GM18520 (cell line): ENCODE measurements at regions not wholly inside any gene's neighbourhood (a gene's known extent, or its start where the extent isn't known, plus 50 kb on each side); places are given as distances from the start of the nearest gene placed in this dataset.
"Not testable (repeated sequence)": the region's sequence is repeated elsewhere in the genome, so short reads cannot be mapped to it uniquely, and the experiment has no call there.

Experiments
- ATAC-seq: cut with Tn5 transposase; IDR thresholded peaks from one replicate; pipeline ENCODE4 v1.9.1; 2021; ENCODE audit not compliant: unreplicated experiment

DNA sequence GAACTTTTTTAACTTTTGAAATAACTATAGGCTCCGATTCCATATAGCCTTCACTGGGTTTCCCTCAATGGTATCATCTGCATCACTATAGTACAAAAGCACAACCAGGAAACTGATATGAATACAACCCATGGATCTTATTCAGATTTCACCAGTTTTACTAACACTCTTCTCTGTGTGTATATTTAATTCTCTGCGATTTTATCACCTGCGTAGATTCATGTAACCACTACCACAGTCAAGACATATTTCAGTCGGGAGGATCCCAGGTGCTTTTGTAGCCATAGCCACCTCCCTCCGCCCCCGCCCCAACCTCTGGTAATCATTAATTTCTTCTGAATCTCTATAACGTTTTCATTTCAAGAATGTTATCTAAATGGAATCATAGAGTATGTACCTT, 82.8 kb upstream of the C7orf33 start:
- no peak for ATAC-seq

- ATAC-seq, result no peak
Measured at GRCh38 chr7:148514236-148514635, 76.3 kb upstream of the C7orf33 start.

DNA sequence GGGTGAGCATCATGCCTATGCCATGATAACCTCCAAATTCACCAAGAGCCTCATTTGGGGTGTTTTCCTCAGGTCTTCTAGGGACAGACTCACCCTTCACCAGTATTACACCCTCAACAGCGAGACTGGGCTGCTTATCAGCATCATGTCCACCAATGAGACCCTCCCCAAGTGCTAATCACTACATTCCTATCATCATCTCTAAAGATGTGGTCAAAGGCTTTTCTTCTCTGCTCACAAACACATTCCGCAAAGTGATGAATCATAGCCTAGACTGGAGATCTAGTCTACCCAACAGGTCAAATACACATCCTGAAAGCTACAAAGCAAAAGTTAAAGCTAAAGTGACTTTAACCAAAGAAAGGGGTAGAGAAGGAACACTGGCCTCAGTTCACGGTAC, 75.3 kb upstream of the C7orf33 start:
- no peak for ATAC-seq

GRCh38 chr7:148515728-148516695, 74.6 kb upstream of the C7orf33 start:
- no peak for ATAC-seq

GRCh38 chr7:148519386-148519785, 71.2 kb upstream of the C7orf33 start:
- ATAC-seq, result not testable (repeated sequence)

- no peak for ATAC-seq
Measured at GRCh38 chr7:148521271-148521670, 69.3 kb upstream of the C7orf33 start.

GRCh38 chr7:148523550-148523949, 67.0 kb upstream of the C7orf33 start:
- ATAC-seq, result no peak

DNA sequence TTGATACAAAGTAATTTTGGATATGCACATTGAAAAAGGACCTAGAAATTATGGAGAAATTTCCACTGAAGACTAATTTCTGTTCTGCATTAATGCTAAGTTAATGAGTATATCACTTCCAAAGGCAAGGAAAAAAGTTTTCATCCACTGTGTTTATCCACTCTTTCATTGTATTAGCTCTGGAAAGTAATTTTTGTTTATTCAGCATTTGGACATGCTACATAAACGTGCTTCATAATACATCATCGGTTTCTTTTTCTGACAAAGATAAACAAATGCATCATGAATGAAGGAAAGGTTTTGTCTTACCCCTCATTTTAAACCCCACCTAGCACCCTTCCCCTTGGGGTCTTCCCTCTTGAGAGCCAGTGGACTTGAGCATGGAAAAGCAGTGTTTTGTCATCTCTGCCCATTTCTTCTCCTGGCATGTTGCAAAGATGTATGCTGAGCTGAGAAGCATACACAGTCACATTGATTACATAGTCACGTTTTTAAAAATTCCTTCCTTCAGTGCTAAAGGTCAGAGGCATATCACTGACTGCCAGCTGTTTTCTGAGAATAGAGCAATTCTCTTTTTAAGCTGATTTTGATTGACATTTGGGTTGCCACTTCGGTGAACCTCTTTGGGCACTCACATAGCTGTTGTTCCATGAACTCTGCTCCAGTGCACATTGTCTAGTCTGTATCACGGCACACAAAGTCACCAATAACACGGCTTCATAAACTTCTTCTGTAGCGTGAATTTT, 65.9 kb upstream of the C7orf33 start:
- no peak for ATAC-seq

GRCh38 chr7:148527717-148528168, 62.8 kb upstream of the C7orf33 start:
- ATAC-seq, result peak; percentile 95

DNA sequence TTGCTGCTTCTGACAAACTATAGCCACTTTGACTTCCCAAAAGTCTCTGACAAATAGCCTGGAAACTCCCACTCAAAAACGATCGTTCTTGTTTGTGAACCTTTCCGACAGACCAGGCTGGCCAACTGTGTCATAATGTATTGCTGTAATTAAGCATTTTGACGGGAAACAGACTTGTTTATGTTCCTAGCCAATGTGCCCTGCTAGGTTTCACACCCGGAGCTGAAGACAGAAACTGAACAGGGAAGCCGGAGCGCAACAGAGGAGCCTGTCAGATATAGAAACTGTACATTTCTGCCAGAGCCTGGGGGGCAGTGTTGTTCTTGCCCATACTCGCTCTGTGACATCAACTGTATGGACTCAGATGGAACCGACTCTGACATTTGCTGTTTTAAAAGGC, 55.3 kb upstream of the C7orf33 start:
- ATAC-seq, result no peak

- ATAC-seq, result no peak
Measured at GRCh38 chr7:148537435-148537834, 53.1 kb upstream of the C7orf33 start.

DNA sequence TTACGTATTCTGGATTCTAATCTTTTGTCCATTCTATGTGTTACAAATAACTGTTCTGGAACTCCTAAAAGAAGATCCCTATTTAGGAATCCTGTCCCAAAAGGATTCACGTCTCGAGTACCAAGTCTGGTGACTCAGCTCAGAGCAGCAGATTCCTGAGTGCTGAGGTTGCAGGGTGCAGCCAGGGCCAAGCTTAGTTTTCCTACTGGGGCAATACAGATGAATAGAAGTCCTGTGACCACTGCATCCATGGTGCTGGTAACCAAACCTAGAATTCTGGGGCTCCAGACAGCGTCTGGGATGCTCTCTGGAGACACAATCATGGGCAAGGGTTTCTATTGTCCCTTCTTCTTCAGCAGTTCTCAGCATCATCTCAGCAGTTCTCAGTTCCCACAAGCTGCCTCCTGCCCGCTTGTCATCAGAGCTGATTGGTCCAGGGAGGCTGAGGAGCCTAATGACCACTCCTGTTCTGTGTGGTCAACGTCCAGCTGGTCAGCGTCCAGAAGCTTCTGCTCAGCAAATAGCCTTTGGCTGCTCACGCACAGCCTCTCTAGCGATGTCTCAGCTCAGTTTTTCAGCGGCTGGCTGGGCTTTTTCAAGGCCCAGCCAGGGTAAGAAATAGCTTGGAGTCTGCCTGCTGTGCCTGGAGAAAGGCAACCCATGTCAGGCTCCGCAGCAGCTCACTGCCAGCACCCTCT, 50.4 kb upstream of the C7orf33 start:
- no peak for ATAC-seq
